Type B pancreatic cell (in vitro differentiated cells): ENCODE measurements at regions not wholly inside any gene's neighbourhood (a gene's known extent, or its start where the extent isn't known, plus 50 kb on each side); places are given as distances from the start of the nearest gene placed in this dataset.

Experiments
- DNase-seq: peaks from one replicate; pipeline ENCODE4 v3.0.0; 2021; ENCODE audit warnings: mixed read lengths; ENCODE audit not compliant: unreplicated experiment; ENCODE audit errors: extremely low spot score
- H3K27ac Mint-ChIP-seq: 2 replicates; pipeline ENCODE4 v1.8.0; 2021; ENCODE audit warnings: mild to moderate bottlenecking, mixed read lengths
- H3K27me3 Mint-ChIP-seq: 2 replicates; pipeline ENCODE4 v1.8.0; 2021; ENCODE audit warnings: mixed read lengths
- H3K36me3 Mint-ChIP-seq: 2 replicates; pipeline ENCODE4 v1.8.0; 2021; ENCODE audit warnings: mixed read lengths
- H3K4me1 Mint-ChIP-seq: one replicate; pipeline ENCODE4 v1.8.0; 2021; ENCODE audit warnings: mixed read lengths; ENCODE audit not compliant: unreplicated experiment
- H3K4me3 Mint-ChIP-seq: 2 replicates; pipeline ENCODE4 v1.8.0; 2021; ENCODE audit warnings: mild to moderate bottlenecking, mixed read lengths
- H3K9me3 Mint-ChIP-seq: 2 replicates; pipeline ENCODE4 v1.8.0; 2021; ENCODE audit warnings: mixed read lengths
- CTCF ChIP-seq: fragments of 200-600 bp; sonication (generic); conservative IDR thresholded peaks from 2 replicates; pipeline ENCODE4 v1.5.0; 2021; ENCODE audit warnings: antibody characterized with exemption, mild to moderate bottlenecking

GRCh38 chr9:89753472-89754055 lies 148.8 kb downstream of the GADD45G start:
- no peaks in the 10 kb centered on the region for H3K27me3 Mint-ChIP-seq
- no peak for TF ChIP-seq CTCF
- no peak overlapping the region for H3K27ac Mint-ChIP-seq
- DNase-seq: no peak
- no peaks in the 10 kb centered on the region for H3K9me3 Mint-ChIP-seq
- peaks cover 13% of the 10 kb centered on the region for H3K4me1 Mint-ChIP-seq
- H3K4me3 Mint-ChIP-seq: no peak overlapping the region
- H3K36me3 Mint-ChIP-seq: no peaks in the 10 kb centered on the region

- Mint-ChIP-seq H3K36me3 (no peaks in the 10 kb centered on the region), H3K27ac (no peak overlapping the region), H3K9me3 (no peaks in the 10 kb centered on the region), H3K4me1 (peaks cover 11% of the 10 kb centered on the region), H3K27me3 (no peaks in the 10 kb centered on the region), H3K4me3 (no peak overlapping the region)
- TF ChIP-seq CTCF: no peak
- DNase-seq: no peak
Measured at GRCh38 chr9:89754193-89754592, 149.4 kb downstream of the GADD45G start.

- H3K9me3 Mint-ChIP-seq: peaks cover 6% of the 10 kb centered on the region
- DNase-seq: no peak
- no peaks in the 10 kb centered on the region for H3K36me3 Mint-ChIP-seq
- H3K4me1 Mint-ChIP-seq: peaks cover 15% of the 10 kb centered on the region
- no peak for TF ChIP-seq CTCF
- H3K27me3 Mint-ChIP-seq: peaks cover 4% of the 10 kb centered on the region
- H3K4me3 Mint-ChIP-seq: no peak overlapping the region
- no peak overlapping the region for H3K27ac Mint-ChIP-seq
Measured at GRCh38 chr9:89755821-89756220, 151.0 kb downstream of the GADD45G start.

- Mint-ChIP-seq H3K4me1 (peaks cover 8% of the 10 kb centered on the region), H3K9me3 (peaks cover 6% of the 10 kb centered on the region), H3K27ac (no peak overlapping the region), H3K27me3 (peaks cover 4% of the 10 kb centered on the region), H3K4me3 (no peak overlapping the region), H3K36me3 (no peaks in the 10 kb centered on the region)
- no peak for DNase-seq
- no peak for TF ChIP-seq CTCF
Measured at GRCh38 chr9:89756891-89757537, 152.2 kb downstream of the GADD45G start.

- Mint-ChIP-seq H3K4me1 (peaks cover 8% of the 10 kb centered on the region), H3K9me3 (peaks cover 6% of the 10 kb centered on the region), H3K4me3 (no peak overlapping the region), H3K36me3 (no peaks in the 10 kb centered on the region), H3K27ac (no peak overlapping the region), H3K27me3 (peaks cover 4% of the 10 kb centered on the region)
- TF ChIP-seq CTCF: no peak
- no peak for DNase-seq
Measured at GRCh38 chr9:89757776-89758528, 153.1 kb downstream of the GADD45G start.
